ELF-1 (cell line): ENCODE measurements at regions not wholly inside any gene's neighbourhood (a gene's known extent, or its start where the extent isn't known, plus 50 kb on each side); places are given as distances from the start of the nearest gene placed in this dataset.
"Not testable (repeated sequence)": the region's sequence is repeated elsewhere in the genome, so short reads cannot be mapped to it uniquely, and the experiment has no call there.

Experiments used
- DNase-seq: peaks from one replicate; pipeline ENCODE4 v3.0.0-alpha.2; 2016; ENCODE audit warnings: low read depth, low spot score

DNA sequence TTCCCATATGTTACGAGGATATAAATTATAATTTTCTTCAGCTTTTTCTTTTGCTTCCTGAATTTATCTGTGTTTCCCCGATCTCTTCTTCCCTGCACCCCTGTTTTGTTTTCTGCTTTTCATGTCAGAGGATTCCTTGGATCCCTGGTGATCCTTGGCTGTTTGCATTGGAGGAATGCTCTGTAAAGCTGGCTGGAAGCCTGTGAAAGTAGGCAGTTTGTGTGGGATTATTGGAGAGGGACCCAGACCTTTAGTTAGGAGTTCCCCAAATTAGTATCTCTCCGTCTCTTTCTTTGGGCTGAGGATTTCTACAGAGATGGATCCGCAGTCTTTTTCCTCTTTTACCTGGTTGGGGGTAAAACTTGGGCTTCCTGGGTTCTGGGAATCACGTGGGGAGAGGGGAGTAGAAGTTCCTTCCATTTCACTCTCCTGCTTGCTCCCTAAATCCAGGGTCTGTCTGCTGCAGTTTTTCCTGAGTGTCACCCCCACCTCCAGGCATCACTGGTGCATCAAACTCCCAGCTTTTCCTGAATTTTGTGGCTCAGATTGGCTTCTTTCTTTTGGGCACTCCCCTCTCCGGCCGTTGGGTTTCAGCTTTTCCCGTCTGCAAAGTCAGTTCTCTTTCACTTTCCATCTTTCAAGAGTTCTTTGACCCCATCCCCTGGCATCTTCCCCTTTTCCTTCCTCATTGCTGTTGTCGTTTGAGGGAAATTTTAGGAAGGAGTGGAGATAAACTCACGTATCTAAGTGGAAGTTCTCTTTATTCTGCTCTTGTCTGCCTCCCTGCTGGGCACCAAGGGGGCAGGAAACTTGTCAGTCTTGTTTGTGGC lies 79.1 kb upstream of the ALX4 start:
- peak; percentile 18 for DNase-seq

DNA sequence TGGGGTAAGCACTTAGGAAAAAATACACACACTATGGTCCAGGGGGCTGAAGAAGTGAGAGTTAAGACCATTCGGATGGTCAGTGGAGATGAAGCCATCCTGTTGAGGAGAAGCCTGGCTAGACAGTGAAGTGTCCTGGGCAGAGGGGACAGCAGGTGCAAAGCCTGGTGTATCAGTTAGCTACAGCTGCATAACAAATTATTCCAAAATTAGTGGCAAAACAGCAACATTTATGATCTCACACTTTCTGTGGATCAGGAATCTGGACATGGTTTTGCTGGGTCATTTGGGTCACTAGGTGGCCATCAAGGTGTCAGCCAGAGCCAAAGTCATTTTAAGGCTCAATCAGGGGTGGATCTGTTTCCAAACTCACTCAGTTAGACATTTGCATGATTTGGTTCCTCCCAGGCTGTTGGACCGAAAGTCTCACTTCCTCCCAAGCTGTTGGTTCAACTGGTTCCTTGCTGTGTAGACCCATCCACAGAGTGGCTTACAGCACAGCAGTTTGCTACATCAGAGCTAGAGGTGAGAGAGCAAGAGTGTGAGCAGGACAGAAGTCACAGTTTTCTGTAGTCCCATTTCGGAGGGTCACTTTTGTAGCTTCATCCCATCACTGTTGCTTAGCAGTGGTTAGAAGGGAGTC lies 80.1 kb upstream of the ALX4 start:
- no peak for DNase-seq

DNA sequence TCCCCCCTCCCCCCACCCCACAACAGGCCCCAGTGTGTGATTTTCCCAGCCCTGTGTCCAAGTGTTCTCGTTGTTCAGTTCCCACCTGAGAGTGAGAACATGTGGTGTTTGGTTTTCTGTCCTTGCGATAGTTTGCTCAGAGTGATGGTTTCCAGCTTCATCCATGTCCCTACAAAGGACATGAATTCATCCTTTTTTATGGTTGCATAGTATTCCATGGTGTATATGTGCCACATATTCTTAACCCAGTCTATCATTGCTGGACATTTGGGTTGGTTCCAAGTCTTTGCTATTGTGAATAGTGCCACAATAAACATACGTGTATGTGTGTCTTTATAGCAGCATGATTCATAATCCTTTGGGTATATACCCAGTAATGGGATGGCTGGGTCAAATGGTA lies 81.1 kb upstream of the ALX4 start:
- DNase-seq = not testable (repeated sequence)

DNA sequence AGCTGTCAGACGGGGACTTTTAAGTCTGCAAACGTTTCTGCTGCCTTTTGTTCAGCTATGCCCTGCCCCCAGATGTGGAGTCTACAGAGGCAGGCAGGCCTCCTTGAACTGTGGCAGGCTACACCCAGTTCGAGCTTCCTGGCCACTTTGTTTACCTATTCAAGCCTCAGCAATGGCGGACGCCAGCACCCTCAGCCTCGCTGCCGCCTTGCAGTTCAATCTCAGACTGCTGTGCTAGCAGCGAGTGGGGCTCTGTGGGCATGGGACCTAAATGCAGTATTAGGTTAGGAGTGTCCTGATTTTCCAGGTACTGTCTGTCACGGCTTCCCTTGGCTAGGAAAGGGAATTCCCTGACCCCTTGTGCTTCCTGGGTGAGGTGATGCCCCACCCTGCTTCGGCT lies 86.8 kb upstream of the ALX4 start:
- DNase-seq = not testable (repeated sequence)

DNA sequence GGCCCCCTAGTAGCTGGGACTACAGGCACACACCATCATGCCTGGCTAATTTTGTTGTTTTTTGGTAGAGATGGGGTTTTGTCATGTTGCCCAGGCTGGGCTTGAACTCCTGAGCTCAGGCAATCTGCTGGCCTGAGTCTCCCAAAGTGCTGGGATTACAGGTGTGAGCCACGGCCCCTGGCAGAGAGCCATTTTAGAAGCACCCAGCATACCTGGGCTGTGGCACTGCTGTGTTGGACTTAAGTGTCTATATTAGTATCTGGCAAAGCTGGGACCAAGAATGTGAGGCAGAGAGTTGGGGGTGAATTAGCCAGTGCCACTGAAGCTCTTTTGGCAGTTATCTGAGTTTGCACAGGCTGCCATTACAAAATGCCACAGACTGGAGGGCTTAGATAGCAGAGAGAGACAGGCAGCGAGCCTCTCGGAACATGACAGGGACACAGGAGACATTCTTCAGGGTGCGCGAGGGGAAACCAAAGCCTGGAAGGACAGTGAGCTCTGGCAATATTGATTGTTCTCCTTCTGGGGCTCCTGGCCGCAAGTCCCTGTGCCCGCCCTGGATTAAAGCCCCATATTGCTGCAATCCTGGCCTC lies 87.7 kb upstream of the ALX4 start:
- no peak for DNase-seq

DNA sequence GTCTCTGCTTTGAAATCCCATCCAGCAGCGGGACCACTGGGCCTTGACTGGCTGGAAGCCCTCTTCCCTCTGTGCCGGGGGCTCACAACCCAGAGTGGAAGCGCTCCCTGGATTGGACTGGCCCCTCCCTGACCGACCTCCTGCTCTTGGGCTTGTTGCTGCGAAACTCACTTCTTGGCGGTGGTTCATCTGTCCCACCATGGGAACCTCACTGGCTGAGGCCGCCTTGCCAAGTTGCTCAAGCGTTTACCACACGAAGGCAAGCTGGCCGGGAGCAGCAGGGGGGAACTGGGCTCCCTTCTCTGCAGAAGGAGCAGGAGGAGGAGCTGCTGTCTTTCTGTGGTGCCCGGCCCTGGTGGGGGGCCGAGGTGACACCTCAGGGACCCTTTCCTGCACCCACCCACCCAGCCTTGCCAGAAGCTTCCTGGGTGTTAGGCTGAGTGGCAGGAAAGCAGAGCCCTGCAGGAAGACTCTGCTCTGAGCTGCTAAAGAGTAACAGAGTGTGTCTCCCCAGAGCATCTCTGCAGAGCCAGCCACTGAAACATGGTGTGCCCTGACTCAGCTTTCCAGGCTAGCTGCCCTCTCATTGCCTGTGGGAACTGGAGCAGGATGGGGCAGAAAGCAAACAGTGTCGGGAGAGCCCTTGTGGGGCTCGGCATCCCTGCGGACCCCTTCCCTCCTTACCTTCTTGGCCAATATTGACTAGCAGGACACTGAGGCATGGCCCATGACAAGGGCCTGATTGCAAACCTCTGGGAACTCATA lies 88.5 kb upstream of the ALX4 start:
- DNase-seq = no peak

DNA sequence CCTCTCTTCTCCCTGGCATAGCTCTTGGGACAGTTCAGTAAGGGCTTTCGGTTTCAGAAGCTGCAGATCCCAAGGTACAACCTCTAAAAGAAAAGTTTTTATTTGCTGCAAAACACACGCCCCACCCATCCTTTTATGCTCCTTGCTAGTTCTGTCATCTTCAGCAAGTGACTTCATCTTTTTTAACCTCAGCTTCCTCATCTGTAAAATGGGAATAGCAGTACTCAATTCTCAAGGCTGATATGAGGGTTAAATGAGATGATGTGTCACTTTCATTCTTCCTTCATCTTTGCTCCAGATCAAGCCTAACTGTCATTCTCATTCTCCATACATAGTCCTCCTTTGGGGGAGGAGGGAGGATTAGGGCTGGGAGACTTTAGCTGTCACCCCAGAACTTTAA lies 90.0 kb upstream of the ALX4 start:
- no peak for DNase-seq

DNA sequence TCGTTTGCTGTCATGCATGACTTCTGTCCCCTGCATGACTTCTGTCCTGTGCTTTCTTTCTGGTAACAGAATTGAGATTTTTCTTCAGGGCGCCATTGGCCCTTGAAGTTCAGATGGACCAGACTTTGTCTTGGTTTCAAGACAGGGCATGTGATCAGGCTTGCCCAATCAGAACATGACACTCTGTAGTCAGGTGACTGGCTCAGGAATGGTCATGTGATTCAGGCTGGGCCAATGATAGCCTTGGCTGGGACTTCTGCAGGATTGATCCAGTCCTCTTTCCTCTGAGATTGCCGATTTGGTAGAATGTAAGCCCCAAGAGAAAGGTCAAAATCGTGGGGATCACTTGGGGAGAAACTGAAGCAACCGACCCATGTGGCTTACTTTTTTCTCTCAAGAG lies 90.5 kb upstream of the ALX4 start:
- no peak for DNase-seq

DNA sequence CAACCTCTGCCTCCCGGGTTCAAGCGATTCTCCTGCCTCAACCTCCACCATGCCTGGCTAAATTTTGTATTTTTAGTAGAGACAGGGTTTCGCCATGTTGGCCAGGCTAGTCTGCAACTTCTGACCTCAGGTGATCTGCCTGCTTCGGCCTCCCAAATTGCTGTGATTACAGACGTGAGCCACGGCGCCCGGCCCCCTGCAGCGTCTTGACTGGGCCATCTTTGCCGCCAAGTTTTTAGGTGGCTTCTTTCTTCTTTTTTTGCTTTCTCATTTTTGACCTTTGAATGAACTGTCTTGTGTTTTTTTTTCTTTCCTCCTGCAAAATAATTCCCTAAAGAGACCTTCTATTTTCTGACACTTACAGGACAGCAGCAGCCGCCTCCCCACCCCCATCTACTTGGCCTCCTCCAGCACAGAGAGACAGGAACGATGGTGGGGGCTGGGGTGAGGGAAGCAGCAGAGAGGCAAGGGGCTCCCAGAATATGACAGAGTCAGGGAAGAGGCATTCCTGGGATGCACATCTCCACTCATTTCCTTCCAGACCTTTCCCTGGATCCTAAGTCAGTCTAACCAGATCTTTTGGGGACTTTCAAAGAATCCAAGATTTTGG lies 92.6 kb upstream of the ALX4 start:
- DNase-seq = no peak

DNA sequence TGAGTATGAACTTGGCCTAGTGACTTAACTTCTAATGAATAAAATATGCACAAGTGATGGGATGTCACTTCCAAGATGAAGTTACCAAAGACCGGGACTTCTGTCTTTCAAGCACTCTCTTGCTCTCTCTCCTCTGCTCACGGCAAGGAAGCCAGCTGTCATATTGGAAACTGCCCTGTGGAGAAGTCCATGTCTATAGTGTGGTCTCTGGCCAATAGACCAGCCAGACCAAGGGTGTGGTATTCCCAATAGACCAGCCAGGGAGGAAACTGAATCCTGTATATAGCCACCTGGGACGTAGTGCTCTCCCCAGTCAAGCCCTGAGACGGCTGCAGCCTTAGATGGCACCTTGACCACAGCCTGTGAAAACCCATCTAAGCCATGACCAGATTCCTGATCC lies 93.2 kb upstream of the ALX4 start:
- no peak for DNase-seq

DNA sequence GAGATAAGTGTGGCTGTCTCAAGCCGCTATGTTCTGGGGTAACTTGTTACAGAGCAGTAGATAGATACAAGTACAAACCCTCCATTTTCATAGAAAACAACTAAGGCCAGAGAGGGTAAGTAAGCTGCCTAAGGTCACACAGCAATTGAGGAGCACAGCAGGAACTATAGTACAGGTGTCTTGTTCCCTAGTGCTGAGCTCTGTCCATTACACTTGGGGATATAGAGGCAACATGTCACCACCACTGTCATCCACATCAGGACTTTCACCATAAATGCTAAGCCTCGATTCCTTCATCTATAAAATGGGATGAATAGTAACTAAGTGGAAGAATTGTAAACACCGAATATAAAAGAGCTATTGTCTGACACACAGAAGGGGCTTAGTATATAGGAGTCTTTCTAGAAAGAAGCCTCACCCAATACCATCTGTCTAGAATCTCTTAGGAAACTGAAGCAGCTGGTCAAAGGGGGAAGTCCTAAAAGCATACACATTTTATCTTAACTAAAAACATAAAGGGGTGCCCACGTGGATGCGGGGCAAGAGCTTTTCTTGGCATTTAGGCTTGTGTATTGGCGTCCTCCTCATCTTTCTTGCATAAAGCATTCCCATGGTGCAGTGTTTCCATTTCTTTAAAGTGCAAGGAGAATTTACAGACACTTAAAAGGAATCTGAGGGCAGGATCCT lies 93.8 kb upstream of the ALX4 start:
- DNase-seq = no peak

DNA sequence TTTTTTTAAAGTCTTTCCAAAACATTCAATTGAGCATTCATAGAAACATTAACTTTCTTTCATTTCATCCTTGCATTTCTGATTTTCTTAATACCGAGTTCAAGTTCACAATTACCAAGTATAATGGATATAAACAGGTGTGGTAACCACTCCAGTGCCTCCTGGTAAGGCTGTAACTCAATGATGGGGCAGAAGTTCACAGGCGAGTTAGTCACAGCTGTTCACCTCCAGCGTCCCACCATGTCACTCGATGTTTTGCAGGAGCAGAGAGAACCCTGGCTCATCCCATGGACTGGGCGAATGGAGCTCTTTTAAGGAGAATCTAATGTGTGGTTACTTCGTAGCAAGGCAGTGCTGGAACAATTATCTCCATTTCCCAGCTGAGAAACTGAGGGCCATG lies 94.4 kb upstream of the ALX4 start:
- DNase-seq = no peak

DNA sequence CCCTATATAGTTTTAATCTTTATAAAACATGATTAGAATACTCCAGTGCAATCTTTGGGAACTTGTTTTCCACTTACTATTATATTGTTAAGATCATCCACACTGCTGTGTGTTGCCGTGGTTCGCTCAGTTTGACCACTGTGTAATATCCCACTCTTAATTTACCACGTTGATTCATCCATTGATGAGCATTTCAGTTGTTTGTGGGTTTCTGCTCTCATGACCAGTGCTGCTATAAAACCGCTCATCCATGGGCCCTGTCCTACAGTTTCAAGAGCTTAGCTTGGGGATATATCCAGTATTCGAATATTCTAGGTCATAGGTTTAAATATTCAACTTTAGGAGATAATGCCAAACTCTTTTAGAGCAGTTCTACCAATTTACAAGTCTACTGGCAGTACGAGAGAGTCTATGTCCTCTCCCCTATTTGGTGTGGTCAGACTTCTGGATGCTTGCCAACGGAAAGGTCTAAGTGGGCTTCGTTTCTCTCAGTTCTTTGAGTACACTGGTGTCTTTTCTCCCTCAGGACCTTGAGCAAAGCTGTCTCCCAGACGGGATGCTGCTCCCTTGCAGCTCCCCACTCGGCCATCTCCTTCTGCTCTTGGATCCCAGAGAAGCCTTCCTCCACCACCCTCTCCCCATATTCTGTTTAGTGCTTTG lies 94.9 kb upstream of the ALX4 start:
- DNase-seq = no peak

DNA sequence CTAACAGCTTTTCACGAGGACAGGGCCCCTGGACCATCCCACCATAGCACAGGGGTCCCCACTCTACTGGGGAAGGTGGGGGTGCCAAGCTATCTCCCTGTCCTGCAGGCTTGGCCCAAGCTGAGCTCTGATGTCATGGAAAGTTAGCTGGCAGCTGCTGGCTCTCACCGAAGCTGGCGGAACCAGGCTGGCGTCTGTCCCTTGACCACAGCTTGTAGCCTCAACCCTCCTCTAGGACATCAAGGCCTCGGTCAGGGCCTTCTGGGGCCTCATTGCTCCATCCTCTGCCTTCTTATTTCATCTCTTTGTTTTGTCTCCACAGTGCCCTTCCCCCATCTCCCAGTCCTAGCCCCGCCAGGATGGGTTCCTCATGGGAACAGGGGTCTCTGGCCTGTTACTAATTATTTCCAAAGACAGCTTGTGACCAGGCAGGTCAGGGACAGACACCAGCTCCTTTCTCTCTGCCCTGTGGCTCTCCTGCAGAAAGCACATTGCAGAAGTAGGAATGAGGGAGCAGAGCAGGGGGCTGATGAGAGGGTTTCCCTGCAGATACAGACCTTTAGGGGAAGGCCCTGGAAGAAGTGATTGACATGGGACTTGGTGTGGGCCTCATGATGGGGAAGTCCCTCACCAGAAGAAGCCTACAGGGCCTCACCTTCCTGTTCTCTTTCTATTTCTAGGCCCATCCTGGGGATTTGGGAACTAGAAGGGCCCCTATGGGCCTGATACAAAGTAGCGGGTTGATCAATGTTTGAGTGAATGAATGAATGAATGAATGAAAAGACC lies 97.5 kb upstream of the ALX4 start:
- DNase-seq = no peak

DNA sequence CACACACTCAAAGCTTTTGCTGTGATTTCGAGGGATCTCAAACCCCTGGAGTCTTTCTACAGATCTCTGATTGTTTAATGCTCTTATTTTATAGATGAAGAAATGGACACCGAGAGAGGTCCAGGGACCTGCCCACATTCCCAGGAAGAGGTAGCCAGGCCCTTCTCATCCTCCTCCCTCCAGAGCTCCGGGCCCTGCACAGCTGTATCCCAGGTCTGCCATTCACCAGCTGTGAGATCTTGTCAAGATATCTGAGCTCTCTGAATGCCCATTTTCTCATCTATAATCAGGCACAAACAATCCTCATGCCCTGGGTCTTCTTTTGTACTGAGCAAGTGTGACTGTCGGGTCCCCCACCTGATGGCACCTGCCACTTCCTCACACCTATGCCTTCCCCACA lies 98.2 kb upstream of the ALX4 start:
- no peak for DNase-seq

DNA sequence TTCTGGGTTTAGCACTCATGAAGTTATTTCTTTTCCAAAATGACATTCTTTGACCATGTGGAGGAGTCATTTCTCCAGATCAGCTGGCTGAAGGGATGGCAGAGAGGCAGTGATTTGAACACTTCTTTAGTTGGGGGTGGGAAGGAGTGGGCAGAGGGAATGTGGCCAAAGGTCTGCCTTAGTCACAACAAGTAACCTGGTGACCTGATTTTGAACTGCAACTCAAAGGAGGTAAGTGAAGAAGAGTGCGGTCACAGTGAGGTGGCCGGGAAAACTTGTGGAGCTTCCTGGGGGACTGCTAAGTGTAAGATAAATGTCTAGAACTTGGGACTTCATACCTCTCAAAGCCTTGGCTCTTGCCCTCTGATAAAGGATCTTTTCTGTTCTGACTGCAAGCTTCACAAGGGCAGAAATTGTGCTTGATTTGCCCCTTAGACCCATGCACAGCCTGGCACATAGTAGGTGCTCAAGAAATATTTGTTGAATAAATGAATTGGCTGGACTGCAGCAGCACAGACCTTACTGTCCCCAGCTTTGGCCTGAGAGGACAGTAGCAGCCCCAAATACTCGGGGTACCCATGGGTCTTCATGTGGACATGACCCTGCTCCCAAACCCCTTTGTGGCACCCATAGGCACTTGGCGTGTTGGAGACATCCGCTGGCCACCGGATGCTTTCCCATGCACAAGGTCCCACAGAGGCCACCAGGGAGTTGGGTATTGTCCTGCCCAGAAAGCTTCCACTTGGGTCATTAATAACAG lies 99.0 kb upstream of the ALX4 start:
- DNase-seq = no peak

DNA sequence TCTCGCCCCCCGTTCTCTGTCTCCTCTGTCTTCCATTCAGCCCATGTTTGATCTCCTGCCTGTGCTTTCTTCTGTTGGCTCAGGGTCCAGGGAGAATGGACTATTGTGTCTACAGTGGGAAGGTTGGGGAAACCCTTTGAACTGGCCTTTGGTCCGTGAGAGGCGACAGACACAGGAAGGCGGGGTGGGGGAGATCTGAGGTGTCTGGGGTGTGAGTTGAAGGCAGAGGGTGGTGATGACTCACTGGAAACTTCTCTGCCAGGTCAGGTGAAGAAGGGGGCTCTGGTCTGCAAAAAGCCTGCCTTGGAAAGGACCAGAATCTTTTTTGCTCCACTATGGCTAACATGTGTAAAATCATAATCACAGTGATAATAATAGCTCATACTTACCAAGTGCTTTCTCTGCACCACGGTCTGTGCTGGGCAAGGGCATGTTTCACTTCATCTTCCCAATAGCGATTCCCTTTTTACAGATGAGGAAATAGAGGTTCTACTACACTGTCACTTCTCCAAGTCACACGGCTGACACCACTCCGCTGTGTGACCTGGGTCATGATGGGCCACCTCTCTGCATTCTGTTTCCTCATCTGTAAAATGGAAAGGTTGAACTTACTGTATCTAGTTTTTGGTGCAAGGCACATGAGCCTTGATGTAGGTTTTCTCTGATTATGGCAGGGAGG lies 99.8 kb upstream of the ALX4 start:
- no peak for DNase-seq

DNA sequence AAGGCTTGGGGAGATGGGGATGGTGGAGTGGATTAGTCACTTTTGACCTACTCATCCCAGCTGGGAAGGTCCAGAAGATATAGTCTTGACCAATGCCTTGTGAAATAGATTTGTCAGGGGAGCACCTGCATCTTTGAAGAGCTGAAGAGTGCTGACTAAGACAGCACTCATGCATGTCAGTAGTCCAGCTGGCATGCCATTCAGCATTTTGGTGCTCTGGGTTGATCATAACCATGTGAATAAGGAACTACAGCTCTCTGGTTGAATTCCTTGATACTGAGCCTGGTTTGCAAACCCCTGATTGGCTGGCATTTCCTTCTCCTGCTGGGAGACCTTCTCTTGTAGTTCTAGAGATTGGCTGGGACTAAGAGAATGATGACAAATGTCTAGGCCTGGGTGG lies 106.8 kb upstream of the ALX4 start:
- DNase-seq = no peak
